ENCODE measurements at regions not wholly inside any gene's neighbourhood (a gene's known extent, or its start where the extent isn't known, plus 50 kb on each side); places are given as distances from the start of the nearest gene placed in this dataset.

GRCh38 chr4:180727478-180727877, 1515.7 kb upstream of the TENM3 start:
- H3K79me2 ChIP-seq (ENCODE audit: control insufficient read depth, insufficient read depth, low read length), result no peaks in the 10 kb centered on the region
- H3K4me3 ChIP-seq, result no peak overlapping the region
- H2AFZ ChIP-seq (ENCODE audit: control insufficient read depth, low read depth, low read length), result no peak overlapping the region
- H3K36me3 ChIP-seq (ENCODE audit: control insufficient read depth in 2 of 2, insufficient read depth in 2 of 2, low read length in 1 of 2), result no peaks in the 10 kb centered on the region
- CTCF ChIA-PET, result no interaction called here
- no peaks in the 10 kb centered on the region for H4K20me1 ChIP-seq (ENCODE audit: control insufficient read depth, insufficient read depth)
- WGBS (ENCODE audit: insufficient coverage, insufficient replicate concordance, low lambda C conversion rate, missing lambda C conversion rate), result 28% methylated on average over 3 of the region's 3 CpGs
- in situ Hi-C loops (cut with MboI), result no loop called here
- TF ChIP-seq PBX3 (IDR thresholded peaks at IDR 0.05; ENCODE audit: insufficient replicate concordance, low read depth, low read length), result no peak
- TF ChIP-seq USF1 (IDR thresholded peaks at IDR 0.05; ENCODE audit: borderline replicate concordance, extremely low read length, insufficient read depth, low read depth, low read length), result no peak
- no peak for TF ChIP-seq STAT3 (IDR thresholded peaks at IDR 0.05; ENCODE audit: low read depth, low read length)
- no peak overlapping the region for H3K4me2 ChIP-seq (ENCODE audit: control insufficient read depth, insufficient read depth)
- no peaks in the 10 kb centered on the region for H3K4me1 ChIP-seq (ENCODE audit: control insufficient read depth, insufficient read depth, low read length)
- ATAC-seq (no peak), DNase-seq (ENCODE audit: low read depth, low spot score) (no peak), FAIRE-seq (no peak)
- RAD21 ChIA-PET (ENCODE audit: unreplicated experiment), result no interaction called here
- no peak overlapping the region for H3K9ac ChIP-seq (ENCODE audit: control insufficient read depth, insufficient read depth, low read length)
- POLR2A ChIA-PET, result no interaction called here
- intact Hi-C loops (cut with micrococcal nuclease; ENCODE audit: unreplicated experiment), result no loop called here
- BruUV-seq (replicated peaks), result no TSS peak
- no peak overlapping the region for H3K27ac ChIP-seq (ENCODE audit: control insufficient read depth, insufficient read depth)
- H3K27me3 ChIP-seq (replicated peaks in 1 of 2; ENCODE audit: control insufficient read depth in 2 of 2, insufficient read depth in 2 of 2, low read length in 1 of 2), result no peaks in the 10 kb centered on the region
- no peaks in the 10 kb centered on the region for H3K9me3 ChIP-seq (replicated peaks; ENCODE audit: control insufficient read depth, insufficient read depth, low read length)
- SMC1A ChIA-PET (ENCODE audit: uncharacterized antibody, unreplicated experiment), result no interaction called here

- in situ Hi-C loops (cut with MboI), result no loop called here
- 48% methylated on average over 7 of the region's 7 CpGs for WGBS (ENCODE audit: insufficient coverage, insufficient replicate concordance, low lambda C conversion rate, missing lambda C conversion rate)
- SMC1A ChIA-PET (ENCODE audit: uncharacterized antibody, unreplicated experiment), result no interaction called here
- no peak for DNase-seq (ENCODE audit: low read depth, low spot score)
- POLR2A ChIA-PET, result no interaction called here
- Histone ChIP-seq H2AFZ (ENCODE audit: control insufficient read depth, low read depth, low read length) (no peak overlapping the region), H3K4me3 (no peak overlapping the region), H3K36me3 (ENCODE audit: control insufficient read depth in 2 of 2, insufficient read depth in 2 of 2, low read length in 1 of 2) (no peaks in the 10 kb centered on the region), H3K27ac (ENCODE audit: control insufficient read depth, insufficient read depth) (no peak overlapping the region), H3K27me3 (replicated peaks in 1 of 2; ENCODE audit: control insufficient read depth in 2 of 2, insufficient read depth in 2 of 2, low read length in 1 of 2) (no peaks in the 10 kb centered on the region), H3K9ac (ENCODE audit: control insufficient read depth, insufficient read depth, low read length) (no peak overlapping the region), H3K79me2 (ENCODE audit: control insufficient read depth, insufficient read depth, low read length) (no peaks in the 10 kb centered on the region), H4K20me1 (ENCODE audit: control insufficient read depth, insufficient read depth) (no peaks in the 10 kb centered on the region), H3K9me3 (replicated peaks; ENCODE audit: control insufficient read depth, insufficient read depth, low read length) (no peaks in the 10 kb centered on the region), H3K4me1 (ENCODE audit: control insufficient read depth, insufficient read depth, low read length) (no peaks in the 10 kb centered on the region), H3K4me2 (ENCODE audit: control insufficient read depth, insufficient read depth) (no peak overlapping the region)
- RAD21 ChIA-PET (ENCODE audit: unreplicated experiment), result no interaction called here
- intact Hi-C loops (cut with micrococcal nuclease; ENCODE audit: unreplicated experiment), result no loop called here
- no peak for FAIRE-seq
- CTCF ChIA-PET, result no interaction called here
- ATAC-seq, result no peak
- BruUV-seq (replicated peaks), result no TSS peak
- TF ChIP-seq WRNIP1 (IDR thresholded peaks at IDR 0.05; ENCODE audit: borderline replicate concordance, low read depth, low read length) (no peak), SREBF2 (IDR thresholded peaks at IDR 0.05; ENCODE audit: low read length) (no peak), CBFB (IDR thresholded peaks at IDR 0.05; ENCODE audit: low read depth) (no peak), GABPA (IDR thresholded peaks at IDR 0.05; ENCODE audit: low read depth) (no peak), POLR2AphosphoS5 (IDR thresholded peaks at IDR 0.05; ENCODE audit: low read length) (no peak), NFYB (IDR thresholded peaks at IDR 0.05; ENCODE audit: insufficient read depth, low read depth, low read length) (no peak), SIX5 (IDR thresholded peaks at IDR 0.05; ENCODE audit: low read depth, low read length, severe bottlenecking) (no peak), BCLAF1 (IDR thresholded peaks at IDR 0.05) (no peak), SMC3 (IDR thresholded peaks at IDR 0.05; ENCODE audit: borderline replicate concordance, low read length) (no peak), CBX5 (IDR thresholded peaks at IDR 0.05; ENCODE audit: low read depth) (no peak), BRCA1 (IDR thresholded peaks at IDR 0.05; ENCODE audit: low read depth, low read length) (no peak)
Measured at GRCh38 chr4:180734753-180735432, 1508.3 kb upstream of the TENM3 start.

Data from GM12878 (cell line).